K562 (cell line): ENCODE measurements at regions not wholly inside any gene's neighbourhood (a gene's known extent, or its start where the extent isn't known, plus 50 kb on each side); places are given as distances from the start of the nearest gene placed in this dataset.

Experiments used
- CEBPG ChIP-seq, 3 experiments: fragments of 200-800 bp in 1 of 3; sonication (Bioruptor generic) in 1 of 3; sonication (generic) in 1 of 3; formaldehyde crosslinking in 1 of 3; IDR thresholded peaks in 2 of 3; conservative IDR thresholded peaks in 1 of 3; 2 replicates each; pipeline versions ENCODE4 v1.6.1 to v1.8.0; 2016 to 2022; ENCODE audit warnings: missing compliant biosample characterization in 2 of 3, missing genetic modification characterization in 2 of 3, mild to moderate bottlenecking in 1 of 3, missing genetic modification reagents in 1 of 3
- CREBBP ChIP-seq: IDR thresholded peaks from one replicate; pipeline ENCODE4 v1.6.1; 2012; ENCODE audit warnings: low read depth, mild to moderate bottlenecking, control low read depth, inconsistent platforms, low read length
- ETV1 ChIP-seq: fragments of 450-650 bp; conservative IDR thresholded peaks from 2 replicates; pipeline ENCODE4 v1.6.1; 2016; ENCODE audit warnings: missing genetic modification characterization, control low read depth, low read depth, missing compliant biosample characterization
- FOXA3 ChIP-seq, 2 experiments: fragments of 450-650 bp in 1 of 2; sonication (generic) in 1 of 2; formaldehyde crosslinking; IDR thresholded peaks in 1 of 2; conservative IDR thresholded peaks in 1 of 2; 2 replicates each; pipeline versions ENCODE4 v1.4.0 to v1.8.0; 2020 to 2022; ENCODE audit warnings: mild to moderate bottlenecking in 2 of 2, missing genetic modification reagents in 1 of 2
- FOXK1 ChIP-seq: sonication (generic); formaldehyde crosslinking; IDR thresholded peaks from 2 replicates; pipeline ENCODE4 v1.8.0; 2022; ENCODE audit warnings: missing genetic modification reagents, mild to moderate bottlenecking, borderline replicate concordance
- HDAC1 ChIP-seq, 2 experiments: fragments of 450-650 bp; IDR thresholded peaks; 2 replicates each; pipeline ENCODE4 v1.6.1; 2016 to 2017; ENCODE audit warnings: inconsistent platforms in 1 of 2, mild to moderate bottlenecking in 1 of 2, moderate library complexity in 1 of 2
- HIVEP1 ChIP-seq: fragments of 250-450 bp; sonication (Bioruptor Pico); IDR thresholded peaks from 2 replicates; pipeline ENCODE4 v1.4.0; 2020; ENCODE audit warnings: mild to moderate bottlenecking
- MAZ ChIP-seq, 2 experiments: fragments of 450-650 bp in 1 of 2; sonication (generic) in 1 of 2; formaldehyde crosslinking; IDR thresholded peaks in 1 of 2; conservative IDR thresholded peaks in 1 of 2; 2 replicates each; pipeline versions ENCODE4 v1.4.0 to v1.5.0; 2020; ENCODE audit warnings: mild to moderate bottlenecking in 1 of 2, missing genetic modification reagents in 1 of 2
- MTA2 ChIP-seq: fragments of 450-650 bp; IDR thresholded peaks from 2 replicates; pipeline ENCODE4 v1.6.1; 2016; ENCODE audit warnings: low read depth
- PHTF2 ChIP-seq: fragments of 250-450 bp; sonication (Bioruptor Pico); IDR thresholded peaks from 2 replicates; pipeline ENCODE4 v1.5.0; 2021; ENCODE audit warnings: mild to moderate bottlenecking
- PRMT5 ChIP-seq: sonication (generic); formaldehyde crosslinking; IDR thresholded peaks from 2 replicates; pipeline ENCODE4 v1.5.0; 2020; ENCODE audit warnings: missing genetic modification reagents
- SETDB1 ChIP-seq: IDR thresholded peaks from one replicate; pipeline ENCODE4 v1.6.1; 2012; ENCODE audit warnings: low read length, control low read depth, inconsistent platforms
- SP1 ChIP-seq: sonication (generic); formaldehyde crosslinking; IDR thresholded peaks from 2 replicates; pipeline ENCODE4 v1.8.1; 2022; ENCODE audit warnings: mild to moderate bottlenecking, missing genetic modification reagents
- TEAD4 ChIP-seq, 2 experiments: sonication (generic) in 1 of 2; formaldehyde crosslinking in 1 of 2; IDR thresholded peaks; 2 replicates each; pipeline versions ENCODE4 v1.6.1 to v1.8.0; 2012 to 2022; ENCODE audit warnings: borderline replicate concordance in 1 of 2, inconsistent platforms in 1 of 2, low read length in 1 of 2, mild to moderate bottlenecking in 1 of 2, missing genetic modification reagents in 1 of 2
- TOE1 ChIP-seq, 2 experiments: fragments of 450-650 bp in 1 of 2; sonication (generic) in 1 of 2; formaldehyde crosslinking in 1 of 2; IDR thresholded peaks; 2 replicates each; pipeline versions ENCODE4 v1.7.1 to v1.8.0; 2016 to 2022; ENCODE audit warnings: borderline replicate concordance in 2 of 2, mild to moderate bottlenecking in 2 of 2, antibody characterized with exemption in 1 of 2, inconsistent platforms in 1 of 2, low read depth in 1 of 2, missing genetic modification reagents in 1 of 2, moderate library complexity in 1 of 2
- XRCC4 ChIP-seq: IDR thresholded peaks from one replicate; pipeline ENCODE4 v1.6.1; 2011; ENCODE audit not compliant: insufficient read depth, insufficient read length; ENCODE audit errors: extremely low read depth
- ZBTB1 ChIP-seq: sonication (generic); formaldehyde crosslinking; IDR thresholded peaks from 2 replicates; pipeline ENCODE4 v1.8.1; 2023; ENCODE audit warnings: missing genetic modification reagents, low read depth, mild to moderate bottlenecking, borderline replicate concordance
- ZBTB17 ChIP-seq: fragments of 450-650 bp; formaldehyde crosslinking; IDR thresholded peaks from 2 replicates; pipeline ENCODE4 v1.4.0; 2020; ENCODE audit warnings: mild to moderate bottlenecking
- ZFP36 ChIP-seq: fragments of 150-350 bp; IDR thresholded peaks from 2 replicates; pipeline ENCODE4 v1.6.1; 2018; ENCODE audit warnings: low read length, low read depth; ENCODE audit not compliant: partially characterized antibody
- ZNF197 ChIP-seq: fragments of 200-800 bp; sonication (Bioruptor generic); IDR thresholded peaks from 2 replicates; pipeline ENCODE4 v1.6.1; 2016; ENCODE audit warnings: low read depth, missing genetic modification characterization, missing compliant biosample characterization
- ZNF212 ChIP-seq: fragments of 450-650 bp; formaldehyde crosslinking; IDR thresholded peaks from 2 replicates; pipeline ENCODE4 v1.4.0; 2020; ENCODE audit warnings: mild to moderate bottlenecking
- ZNF449 ChIP-seq: fragments of 250-450 bp; sonication (Bioruptor Pico); IDR thresholded peaks from 2 replicates; pipeline ENCODE4 v1.8.0; 2022; ENCODE audit warnings: moderate library complexity, mild to moderate bottlenecking, inconsistent platforms
- ZNF584 ChIP-seq: fragments of 200-800 bp; sonication (Bioruptor generic); IDR thresholded peaks from 2 replicates; pipeline ENCODE4 v1.6.1; 2016; ENCODE audit warnings: low read depth, mild to moderate bottlenecking, missing genetic modification characterization, missing compliant biosample characterization
- ZNF589 ChIP-seq: fragments of 200-800 bp; sonication (Bioruptor generic); IDR thresholded peaks from 2 replicates; pipeline ENCODE4 v1.6.1; 2016; ENCODE audit warnings: low read depth, missing genetic modification characterization, missing compliant biosample characterization
- ZNF76 ChIP-seq: fragments of 250-450 bp; sonication (Bioruptor Pico); IDR thresholded peaks from 2 replicates; pipeline ENCODE4 v1.4.0; 2020; ENCODE audit warnings: mild to moderate bottlenecking, moderate library complexity, borderline replicate concordance
- TF ChIP-seq, protein P1 (sequence below): fragments of 250-450 bp; sonication (Bioruptor Pico); IDR thresholded peaks from 2 replicates; pipeline ENCODE4 v1.8.0; 2021; ENCODE audit warnings: moderate library complexity, mild to moderate bottlenecking, inconsistent platforms

DNA sequence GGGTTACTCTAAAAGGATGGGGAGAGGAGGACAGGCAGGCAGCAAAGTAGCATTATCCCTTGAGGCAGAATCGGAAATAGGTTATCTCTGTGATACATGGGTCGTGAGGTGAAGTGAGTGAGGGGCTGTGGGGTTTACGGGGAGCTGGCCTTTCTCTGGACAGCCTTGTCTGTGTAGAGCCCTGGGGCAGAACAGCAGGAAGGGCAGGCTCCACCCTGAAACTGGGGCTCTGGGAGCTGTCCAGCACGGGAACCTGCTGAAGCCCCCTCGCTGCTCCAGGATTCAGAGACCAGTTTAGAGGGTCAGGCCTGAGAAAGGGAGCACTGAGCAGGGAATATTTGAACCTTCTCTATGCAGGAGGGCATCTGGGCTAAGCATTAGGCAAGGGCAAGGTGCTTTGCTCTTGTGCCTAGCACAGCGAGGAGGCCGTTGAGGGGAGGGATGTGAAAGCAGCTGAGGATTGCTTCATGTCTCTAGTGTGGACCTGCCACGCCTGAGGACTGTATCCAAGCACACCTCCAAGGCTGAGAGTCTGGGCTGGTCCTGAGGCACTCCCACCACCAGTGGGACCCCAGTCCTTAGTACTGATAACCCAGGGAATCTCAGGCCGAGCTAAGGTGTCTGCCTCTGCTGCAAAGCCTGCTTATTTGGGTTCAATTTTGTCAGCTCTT lies 55.8 kb downstream of the NAV1 start (continued):
- TF ChIP-seq ZNF584 (CRISPR knock-in tag) (no peak), SETDB1 (no peak), ZNF197 (CRISPR knock-in tag) (no peak), PHTF2 (CRISPR knock-in tag) (no peak), ZBTB17 (CRISPR knock-in tag) (0 out of 2 replicates have a peak, but pooled peaks have one; percentile 36), ZNF449 (CRISPR knock-in tag) (no peak), CEBPG (CRISPR knock-in tag; IDR thresholded peaks at IDR 0.05) (peak; percentile 69; the same call in 1 of the 2 replicates), CEBPG (tag; conservative IDR thresholded peaks at IDR 0.05 in 1 of 2, IDR thresholded peaks at IDR 0.05 in 1 of 2) (0 out of 4 replicates have a peak, but pooled peaks of 1 of the 2 experiments have one; percentile 8), ZFP36 (no peak), ZNF212 (CRISPR knock-in tag) (no peak), FOXK1 (CRISPR knock-in tag) (peak; percentile 76; the same call in 1 of the 2 replicates), TEAD4 (IDR thresholded peaks at IDR 0.05; ENCODE audit: low read length) (no peak), TEAD4 (CRISPR knock-in tag; IDR thresholded peaks at IDR 0.05; ENCODE audit: borderline replicate concordance) (peak; percentile 87; the same call in 1 of the 2 replicates), SP1 (CRISPR knock-in tag) (no peak), MTA2 (no peak), MAZ (CRISPR knock-in tag; conservative IDR thresholded peaks at IDR 0.05 in 1 of 2, IDR thresholded peaks at IDR 0.05 in 1 of 2) (peak in 1 of 2 experiments; percentile 71; a peak in 2 of 4 replicates), ZNF589 (CRISPR knock-in tag) (no peak), XRCC4 (no peak), CREBBP (no peak), TOE1 (IDR thresholded peaks at IDR 0.05; ENCODE audit: borderline replicate concordance) (no peak), TOE1 (CRISPR knock-in tag; IDR thresholded peaks at IDR 0.05; ENCODE audit: borderline replicate concordance, low read depth) (0 out of 2 replicates have a peak, but pooled peaks have one; percentile 30), ZNF76 (no peak), PRMT5 (CRISPR knock-in tag) (peak; percentile 94), FOXA3 (CRISPR knock-in tag; conservative IDR thresholded peaks at IDR 0.05 in 1 of 2, IDR thresholded peaks at IDR 0.05 in 1 of 2) (peak in 1 of 2 experiments; percentile 75; a peak in 1 of 4 replicates), HDAC1 (IDR thresholded peaks at IDR 0.05) (peak in 1 of 2 experiments; percentile 40; a peak in 2 of 4 replicates), ETV1 (no peak), HIVEP1 (CRISPR knock-in tag) (no peak), ZBTB1 (CRISPR knock-in tag) (peak; percentile 65; the same call in 1 of the 2 replicates)
- TF ChIP-seq, protein P1, sequence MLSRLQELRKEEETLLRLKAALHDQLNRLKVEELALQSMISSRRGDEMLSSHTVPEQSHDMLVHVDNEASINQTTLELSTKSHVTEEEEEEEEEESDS (CRISPR knock-in tag): no peak
